ENCODE measurements at regions not wholly inside any gene's neighbourhood (a gene's known extent, or its start where the extent isn't known, plus 50 kb on each side); places are given as distances from the start of the nearest gene placed in this dataset.

GRCh38 chr7:121450631-121451198 is 54.6 kb upstream of the FAM3C start:
- no peak for DNase-seq (ENCODE audit: low spot score)

GRCh38 chr7:121449735-121450240 is 53.7 kb upstream of the FAM3C start:
- DNase-seq (ENCODE audit: low spot score) = no peak

- DNase-seq (ENCODE audit: low spot score) = no peak
Observed at GRCh38 chr7:121449329-121449728, 53.2 kb upstream of the FAM3C start.

GRCh38 chr7:121448429-121448828 is 52.3 kb upstream of the FAM3C start:
- no peak for DNase-seq (ENCODE audit: low spot score)

GRCh38 chr7:121447911-121448300 is 51.8 kb upstream of the FAM3C start:
- no peak for DNase-seq (ENCODE audit: low spot score)

- DNase-seq (ENCODE audit: low spot score) = no peak
Observed at GRCh38 chr7:121447243-121447910, 51.3 kb upstream of the FAM3C start.

GRCh38 chr7:121446526-121446925 is 50.4 kb upstream of the FAM3C start:
- no peak for DNase-seq (ENCODE audit: low spot score)
